GM23338 (cell line): ENCODE measurements at regions not wholly inside any gene's neighbourhood (a gene's known extent, or its start where the extent isn't known, plus 50 kb on each side); places are given as distances from the start of the nearest gene placed in this dataset.

ENCODE experiments used
- ATAC-seq: fragments of 200-7000 bp; cut with Tn5 transposase; 3 replicates; pipeline ENCODE4 v1.9.1; 2020
- DNase-seq: peaks from one replicate; pipeline ENCODE4 v3.0.0-alpha.2; 2015; ENCODE audit warnings: low spot score
- H2AFZ ChIP-seq: fragments of 200-600 bp; sonication (generic); 2 replicates; pipeline ENCODE4 v1.8.0; 2016; ENCODE audit warnings: antibody characterized with exemption, mild to moderate bottlenecking, moderate library complexity
- H3F3A ChIP-seq: fragments of 200-600 bp; sonication (generic); replicated peaks from 2 replicates; pipeline ENCODE4 v1.8.0; 2017; ENCODE audit warnings: antibody characterized with exemption, mixed run types, low read depth
- H3K27ac ChIP-seq: fragments of 200-600 bp; sonication (generic); 2 replicates; pipeline ENCODE4 v1.6.1; 2016; ENCODE audit warnings: low read depth
- H3K27me3 ChIP-seq: fragments of 200-600 bp; sonication (generic); 2 replicates; pipeline ENCODE4 v1.8.0; 2016; ENCODE audit warnings: mild to moderate bottlenecking, mixed run types, moderate library complexity; ENCODE audit not compliant: insufficient read depth
- H3K36me3 ChIP-seq: fragments of 200-600 bp; sonication (generic); 2 replicates; pipeline ENCODE4 v1.8.0; 2016; ENCODE audit warnings: mild to moderate bottlenecking; ENCODE audit not compliant: insufficient read depth
- H3K4me1 ChIP-seq: fragments of 200-600 bp; sonication (generic); 2 replicates; pipeline ENCODE4 v1.8.0; 2016; ENCODE audit warnings: mild to moderate bottlenecking, moderate library complexity; ENCODE audit not compliant: insufficient read depth
- H3K4me2 ChIP-seq: fragments of 200-600 bp; sonication (generic); 2 replicates; pipeline ENCODE4 v1.7.1; 2017; ENCODE audit warnings: mixed run types
- H3K4me3 ChIP-seq: fragments of 200-600 bp; sonication (generic); 2 replicates; pipeline ENCODE4 v1.6.1; 2016; ENCODE audit warnings: mixed run types
- H3K79me2 ChIP-seq: fragments of 200-600 bp; sonication (generic); replicated peaks from 2 replicates; pipeline ENCODE4 v1.8.0; 2017; ENCODE audit warnings: mild to moderate bottlenecking; ENCODE audit not compliant: insufficient read depth
- H3K9me2 ChIP-seq: fragments of 200-600 bp; sonication (generic); 2 replicates; pipeline ENCODE4 v1.8.0; 2017; ENCODE audit not compliant: insufficient read depth
- H4K20me1 ChIP-seq: fragments of 200-600 bp; sonication (generic); replicated peaks from 2 replicates; pipeline ENCODE4 v1.8.0; 2017; ENCODE audit warnings: mild to moderate bottlenecking; ENCODE audit not compliant: insufficient read depth
- H3K27ac Mint-ChIP-seq: 2 replicates; pipeline ENCODE4 v1.8.0; 2020; ENCODE audit warnings: inconsistent platforms, mild to moderate bottlenecking, moderate library complexity, mixed read lengths
- H3K27me3 Mint-ChIP-seq: 3 replicates; pipeline ENCODE4 v1.8.0; 2022; ENCODE audit warnings: low read depth, mild to moderate bottlenecking, moderate library complexity, mixed read lengths, inconsistent platforms; ENCODE audit not compliant: insufficient read depth, poor library complexity
- H3K36me3 Mint-ChIP-seq: 3 replicates; pipeline ENCODE4 v1.8.0; 2021; ENCODE audit warnings: low read depth, mild to moderate bottlenecking, inconsistent platforms, moderate library complexity, mixed read lengths
- H3K4me1 Mint-ChIP-seq: 3 replicates; pipeline ENCODE4 v1.8.0; 2020; ENCODE audit warnings: mild to moderate bottlenecking, inconsistent platforms, mixed read lengths
- H3K4me3 Mint-ChIP-seq: 3 replicates; pipeline ENCODE4 v1.8.0; 2021; ENCODE audit warnings: moderate library complexity, mild to moderate bottlenecking, inconsistent platforms, mixed read lengths
- H3K9me3 Mint-ChIP-seq: 3 replicates; pipeline ENCODE4 v1.8.0; 2020; ENCODE audit warnings: moderate library complexity, mild to moderate bottlenecking, inconsistent platforms, mixed read lengths
- EZH2phosphoT487 ChIP-seq: fragments of 200-600 bp; sonication (generic); IDR thresholded peaks from one replicate; pipeline ENCODE4 v1.8.1; 2018; ENCODE audit warnings: antibody characterized with exemption; ENCODE audit not compliant: unreplicated experiment
- NANOG ChIP-seq: IDR thresholded peaks from 2 replicates; pipeline ENCODE4 v1.6.1; 2016; ENCODE audit warnings: antibody characterized with exemption, borderline replicate concordance
- POLR2AphosphoS5 ChIP-seq: IDR thresholded peaks from 2 replicates; pipeline ENCODE4 v1.6.1; 2016; ENCODE audit warnings: antibody characterized with exemption, low read depth
- STAT1 ChIP-seq: IDR thresholded peaks from one replicate; pipeline ENCODE4 v1.6.1; 2016; ENCODE audit warnings: antibody characterized with exemption; ENCODE audit not compliant: unreplicated experiment
- ZNF331 ChIP-seq: fragments of 250-450 bp; sonication (Bioruptor Pico); IDR thresholded peaks from 2 replicates; pipeline ENCODE4 v1.5.0; 2020; ENCODE audit warnings: low read depth, mild to moderate bottlenecking, moderate library complexity
- ZNF462 ChIP-seq: fragments of 250-450 bp; sonication (Bioruptor Pico); IDR thresholded peaks from 2 replicates; pipeline ENCODE4 v1.5.0; 2020; ENCODE audit warnings: mild to moderate bottlenecking, moderate library complexity
- TF ChIP-seq, protein P1 (sequence below), 2 experiments: fragments of 200-600 bp in 1 of 2; sonication (generic) in 1 of 2; conservative IDR thresholded peaks; 2 replicates each; pipeline versions ENCODE4 v1.5.1 to v1.6.1; 2016 to 2017; ENCODE audit warnings: antibody characterized with exemption in 2 of 2, low read depth in 2 of 2, mild to moderate bottlenecking in 2 of 2, moderate library complexity in 1 of 2

DNA sequence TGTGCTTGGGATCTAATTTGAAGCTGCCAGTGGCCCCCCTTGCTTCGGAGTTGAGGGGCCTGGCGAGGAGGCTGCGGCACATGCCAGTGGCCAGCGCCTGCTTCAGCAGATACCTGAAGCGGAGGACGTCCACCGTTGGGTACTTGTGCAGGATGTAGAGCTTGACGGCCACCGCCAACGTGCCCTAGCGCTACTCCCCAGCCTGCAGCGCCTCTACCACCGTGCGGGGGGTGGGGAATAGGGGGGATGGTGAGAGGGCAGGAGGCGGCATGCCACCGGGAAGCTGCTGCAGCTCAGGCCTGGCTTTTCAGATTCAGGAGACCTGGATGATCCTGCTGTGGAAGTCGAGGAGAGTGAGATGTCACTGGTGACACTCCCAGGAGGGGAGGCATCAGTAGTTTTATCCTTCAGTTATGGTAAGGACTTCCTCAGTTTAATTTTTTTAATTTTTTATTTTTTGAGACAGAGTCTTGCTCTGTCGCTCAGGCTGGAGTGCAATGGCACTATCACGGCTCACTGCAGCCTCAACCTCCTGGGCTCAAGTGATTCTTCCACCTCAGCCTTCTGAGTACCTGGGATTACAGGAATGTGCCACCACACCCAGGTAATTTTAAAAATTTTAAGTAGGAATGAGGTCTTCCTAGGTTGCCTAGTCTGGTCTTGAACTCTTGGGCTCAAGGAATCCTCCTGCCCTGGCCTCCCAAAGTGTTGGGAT is 150.6 kb upstream of the FRMD4B start:
- Histone ChIP-seq H3K9me2 (no peaks in the 10 kb centered on the region), H3K27me3 (peaks cover 19% of the 10 kb centered on the region), H3K36me3 (no peaks in the 10 kb centered on the region), H3F3A (no peaks in the 10 kb centered on the region), H3K4me2 (no peak overlapping the region), H3K27ac (no peak overlapping the region), H3K79me2 (peaks cover 5% of the 10 kb centered on the region), H2AFZ (no peak overlapping the region), H4K20me1 (no peaks in the 10 kb centered on the region; the same call in 1 of the 2 replicates), H3K4me1 (0 out of 2 replicates have a peak, but pooled peaks cover 8% of the 10 kb centered on the region), H3K4me3 (no peak overlapping the region)
- H3K9me3 Mint-ChIP-seq = no peaks in the 10 kb centered on the region
- H3K36me3 Mint-ChIP-seq = no peaks in the 10 kb centered on the region
- DNase-seq = peak; percentile 34
- TF ChIP-seq ZNF331 (no peak), EZH2phosphoT487 (no peak), STAT1 (no peak)
- ATAC-seq = peak; percentile 85
- no peak overlapping the region for H3K27ac Mint-ChIP-seq
- H3K4me1 Mint-ChIP-seq = peaks cover 19% of the 10 kb centered on the region
- H3K27me3 Mint-ChIP-seq = peaks cover 11% of the 10 kb centered on the region
- no peak overlapping the region for H3K4me3 Mint-ChIP-seq

- no peaks in the 10 kb centered on the region for H3K36me3 Mint-ChIP-seq
- Histone ChIP-seq H3K27ac (no peak overlapping the region), H4K20me1 (no peaks in the 10 kb centered on the region; the same call in 1 of the 2 replicates), H2AFZ (no peak overlapping the region), H3K79me2 (peaks cover 5% of the 10 kb centered on the region), H3F3A (no peaks in the 10 kb centered on the region), H3K4me1 (no peaks in the 10 kb centered on the region), H3K27me3 (peaks cover 10% of the 10 kb centered on the region), H3K4me2 (no peak overlapping the region), H3K36me3 (no peaks in the 10 kb centered on the region), H3K9me2 (no peaks in the 10 kb centered on the region), H3K4me3 (no peak overlapping the region)
- H3K4me3 Mint-ChIP-seq = no peak overlapping the region
- TF ChIP-seq NANOG = no peak
- TF ChIP-seq, protein P1, sequence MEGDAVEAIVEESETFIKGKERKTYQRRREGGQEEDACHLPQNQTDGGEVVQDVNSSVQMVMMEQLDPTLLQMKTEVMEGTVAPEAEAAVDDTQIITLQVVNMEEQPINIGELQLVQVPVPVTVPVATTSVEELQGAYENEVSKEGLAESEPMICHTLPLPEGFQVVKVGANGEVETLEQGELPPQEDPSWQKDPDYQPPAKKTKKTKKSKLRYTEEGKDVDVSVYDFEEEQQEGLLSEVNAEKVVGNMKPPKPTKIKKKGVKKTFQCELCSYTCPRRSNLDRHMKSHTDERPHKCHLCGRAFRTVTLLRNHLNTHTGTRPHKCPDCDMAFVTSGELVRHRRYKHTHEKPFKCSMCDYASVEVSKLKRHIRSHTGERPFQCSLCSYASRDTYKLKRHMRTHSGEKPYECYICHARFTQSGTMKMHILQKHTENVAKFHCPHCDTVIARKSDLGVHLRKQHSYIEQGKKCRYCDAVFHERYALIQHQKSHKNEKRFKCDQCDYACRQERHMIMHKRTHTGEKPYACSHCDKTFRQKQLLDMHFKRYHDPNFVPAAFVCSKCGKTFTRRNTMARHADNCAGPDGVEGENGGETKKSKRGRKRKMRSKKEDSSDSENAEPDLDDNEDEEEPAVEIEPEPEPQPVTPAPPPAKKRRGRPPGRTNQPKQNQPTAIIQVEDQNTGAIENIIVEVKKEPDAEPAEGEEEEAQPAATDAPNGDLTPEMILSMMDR (conservative IDR thresholded peaks at IDR 0.05; ENCODE audit: low read depth in 2 of 2) = peak in 1 of 2 experiments; percentile 50; a peak in 2 of 4 replicates
- H3K9me3 Mint-ChIP-seq = no peaks in the 10 kb centered on the region
- peak; percentile 30 for ATAC-seq
- no peak overlapping the region for H3K27ac Mint-ChIP-seq
- H3K4me1 Mint-ChIP-seq = peaks cover 11% of the 10 kb centered on the region; the same call in 2 of the 3 replicates
- H3K27me3 Mint-ChIP-seq = peaks cover 4% of the 10 kb centered on the region
- DNase-seq = no peak
Measured at GRCh38 chr3:69535613-69536012, 149.7 kb upstream of the FRMD4B start.

DNA sequence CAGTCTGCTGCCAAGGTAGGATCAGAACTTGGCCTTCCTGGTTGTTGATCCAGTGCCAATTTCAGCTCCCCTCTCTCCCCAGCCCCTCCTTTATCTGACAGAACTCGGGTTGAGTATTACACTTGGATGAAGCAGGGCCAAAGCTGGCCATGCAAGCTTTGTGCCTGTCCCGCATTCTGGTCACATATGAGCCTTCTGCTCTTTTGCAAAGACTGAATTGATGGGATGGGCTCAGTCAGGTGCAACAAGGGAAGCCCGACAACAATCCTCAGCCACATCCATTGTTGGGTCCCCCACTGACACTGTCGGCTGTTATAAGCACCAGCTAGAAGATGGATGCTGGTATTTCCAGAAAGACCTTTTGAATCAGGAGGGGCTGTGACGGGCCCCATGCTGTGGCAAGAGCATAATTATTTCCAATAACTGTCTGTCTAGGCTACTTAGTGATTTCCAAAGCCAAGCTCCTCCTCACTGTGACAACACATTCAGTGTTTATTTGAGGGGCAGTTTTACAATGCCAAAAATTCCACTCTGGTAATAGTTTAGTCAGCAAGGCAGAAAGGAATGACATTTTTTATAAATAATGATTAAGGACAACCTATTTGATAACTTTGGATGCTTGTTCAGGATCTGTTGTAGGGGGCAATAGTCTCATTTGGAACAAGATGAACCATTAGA is 146.8 kb upstream of the FRMD4B start:
- Histone ChIP-seq H3K27ac (no peak overlapping the region), H3F3A (no peaks in the 10 kb centered on the region), H3K4me2 (no peak overlapping the region), H3K36me3 (no peaks in the 10 kb centered on the region), H3K4me3 (no peak overlapping the region), H2AFZ (no peak overlapping the region), H3K4me1 (no peaks in the 10 kb centered on the region), H3K27me3 (no peaks in the 10 kb centered on the region), H3K9me2 (no peaks in the 10 kb centered on the region), H3K79me2 (no peaks in the 10 kb centered on the region), H4K20me1 (no peaks in the 10 kb centered on the region)
- ATAC-seq (no peak), DNase-seq (no peak)
- peaks cover 10% of the 10 kb centered on the region; the same call in 2 of the 3 replicates for H3K4me1 Mint-ChIP-seq
- TF ChIP-seq EZH2phosphoT487 (no peak), ZNF331 (no peak), ZNF462 (CRISPR knock-in tag) (no peak), POLR2AphosphoS5 (no peak), STAT1 (no peak)
- H3K27me3 Mint-ChIP-seq = no peaks in the 10 kb centered on the region
- no peak overlapping the region for H3K27ac Mint-ChIP-seq
- H3K36me3 Mint-ChIP-seq = no peaks in the 10 kb centered on the region
- H3K4me3 Mint-ChIP-seq = no peak overlapping the region
- no peaks in the 10 kb centered on the region for H3K9me3 Mint-ChIP-seq
